HepG2 (cell line): ENCODE measurements at regions not wholly inside any gene's neighbourhood (a gene's known extent, or its start where the extent isn't known, plus 50 kb on each side); places are given as distances from the start of the nearest gene placed in this dataset.
A peak's percentile ranks its signal among the peaks of the same experiment; 100 is the strongest.

Experiments used
- ELF3 ChIP-seq: IDR thresholded peaks from 2 replicates; pipeline ENCODE4 v1.6.1; 2016; ENCODE audit warnings: missing genetic modification reagents, missing compliant biosample characterization
- FOXA1 ChIP-seq, 2 experiments: fragments of 450-650 bp in 1 of 2; sonication (generic) in 1 of 2; formaldehyde crosslinking in 1 of 2; IDR thresholded peaks; 2 replicates each; pipeline versions ENCODE4 v1.4.0 to v1.6.1; 2016 to 2020; ENCODE audit warnings: missing genetic modification reagents in 1 of 2
- HNF4G ChIP-seq, 2 experiments: sonication (generic) in 1 of 2; formaldehyde crosslinking in 1 of 2; IDR thresholded peaks; 2 replicates each; pipeline versions ENCODE4 v1.4.0 to v1.6.1; 2011 to 2020; ENCODE audit warnings: borderline replicate concordance in 2 of 2, low read depth in 2 of 2, mild to moderate bottlenecking in 2 of 2, low read length in 1 of 2, missing genetic modification reagents in 1 of 2, moderate library complexity in 1 of 2
- KLF13 ChIP-seq: sonication (generic); formaldehyde crosslinking; IDR thresholded peaks from 2 replicates; pipeline ENCODE4 v1.4.0; 2020; ENCODE audit warnings: mild to moderate bottlenecking, missing genetic modification reagents
- MEF2D ChIP-seq: sonication (generic); formaldehyde crosslinking; IDR thresholded peaks from 2 replicates; pipeline ENCODE4 v1.5.1; 2020; ENCODE audit warnings: mild to moderate bottlenecking, missing genetic modification reagents
- MYPOP ChIP-seq: sonication (generic); formaldehyde crosslinking; IDR thresholded peaks from 2 replicates; pipeline ENCODE4 v1.8.1; 2023; ENCODE audit warnings: mild to moderate bottlenecking, moderate library complexity, missing genetic modification reagents
- NPAS2 ChIP-seq: sonication (generic); formaldehyde crosslinking; IDR thresholded peaks from 2 replicates; pipeline ENCODE4 v1.8.0; 2022; ENCODE audit warnings: mild to moderate bottlenecking, missing genetic modification reagents, borderline replicate concordance
- NRL ChIP-seq: sonication (generic); formaldehyde crosslinking; IDR thresholded peaks from 2 replicates; pipeline ENCODE4 v1.5.0; 2020; ENCODE audit warnings: missing genetic modification reagents, mild to moderate bottlenecking, moderate library complexity, borderline replicate concordance
- PLRG1 ChIP-seq: fragments of 450-650 bp; conservative IDR thresholded peaks from 2 replicates; pipeline ENCODE4 v1.6.1; 2016
- PLSCR1 ChIP-seq: sonication (generic); formaldehyde crosslinking; IDR thresholded peaks from 2 replicates; pipeline ENCODE4 v1.5.0; 2020; ENCODE audit warnings: missing genetic modification reagents, mild to moderate bottlenecking, borderline replicate concordance
- POLR2G ChIP-seq: fragments of 200-400 bp; formaldehyde crosslinking; IDR thresholded peaks from 2 replicates; pipeline ENCODE4 v1.6.1; 2018; ENCODE audit warnings: mild to moderate bottlenecking, low read depth, low read length, moderate library complexity
- SMAD9 ChIP-seq: sonication (generic); formaldehyde crosslinking; IDR thresholded peaks from 2 replicates; pipeline ENCODE4 v1.5.1; 2020; ENCODE audit warnings: mild to moderate bottlenecking, missing genetic modification reagents
- SP1 ChIP-seq, 2 experiments: fragments of 450-650 bp in 1 of 2; sonication (generic) in 1 of 2; formaldehyde crosslinking in 1 of 2; IDR thresholded peaks; 2 replicates each; pipeline versions ENCODE4 v1.4.0 to v1.6.1; 2016 to 2020; ENCODE audit warnings: missing genetic modification reagents in 1 of 2
- THYN1 ChIP-seq: sonication (generic); formaldehyde crosslinking; IDR thresholded peaks from 2 replicates; pipeline ENCODE4 v1.8.1; 2023; ENCODE audit warnings: low read depth, mild to moderate bottlenecking, moderate library complexity, missing genetic modification reagents, borderline replicate concordance
- TP53 ChIP-seq: sonication (generic); formaldehyde crosslinking; conservative IDR thresholded peaks from 2 replicates; pipeline ENCODE4 v1.4.0; 2020; ENCODE audit warnings: missing genetic modification reagents
- ZEB1 ChIP-seq: IDR thresholded peaks from 2 replicates; pipeline ENCODE4 v1.6.1; 2012; ENCODE audit warnings: mild to moderate bottlenecking, low read depth, inconsistent platforms; ENCODE audit not compliant: insufficient replicate concordance
- ZNF136 ChIP-seq: sonication (generic); formaldehyde crosslinking; IDR thresholded peaks from 2 replicates; pipeline ENCODE4 v1.8.1; 2022; ENCODE audit warnings: low read depth, mild to moderate bottlenecking, moderate library complexity, missing genetic modification reagents
- ZNF232 ChIP-seq: sonication (generic); formaldehyde crosslinking; IDR thresholded peaks from 2 replicates; pipeline ENCODE4 v1.4.0; 2020; ENCODE audit warnings: missing genetic modification reagents, borderline replicate concordance
- ZNF235 ChIP-seq: sonication (generic); formaldehyde crosslinking; IDR thresholded peaks from 2 replicates; pipeline ENCODE4 v1.8.1; 2023; ENCODE audit warnings: mild to moderate bottlenecking, missing genetic modification reagents, borderline replicate concordance
- ZNF276 ChIP-seq: sonication (generic); formaldehyde crosslinking; IDR thresholded peaks from 2 replicates; pipeline ENCODE4 v1.4.0; 2020; ENCODE audit warnings: mild to moderate bottlenecking, low read depth, missing genetic modification reagents
- ZNF326 ChIP-seq: sonication (generic); formaldehyde crosslinking; IDR thresholded peaks from 2 replicates; pipeline ENCODE4 v1.4.0; 2020; ENCODE audit warnings: missing genetic modification reagents, borderline replicate concordance
- ZNF549 ChIP-seq: sonication (generic); formaldehyde crosslinking; IDR thresholded peaks from 2 replicates; pipeline ENCODE4 v1.5.0; 2020; ENCODE audit warnings: missing genetic modification reagents
- ZNF777 ChIP-seq: sonication (generic); formaldehyde crosslinking; IDR thresholded peaks from 2 replicates; pipeline ENCODE4 v1.4.0; 2020; ENCODE audit warnings: missing genetic modification reagents
- ZZZ3 ChIP-seq: sonication (generic); formaldehyde crosslinking; IDR thresholded peaks from 2 replicates; pipeline ENCODE4 v1.4.0; 2020; ENCODE audit warnings: missing genetic modification reagents, mild to moderate bottlenecking, borderline replicate concordance

- no peak for TF ChIP-seq ZZZ3 (CRISPR knock-in tag)
- TF ChIP-seq ZNF777 (CRISPR knock-in tag), result no peak
- TF ChIP-seq PLRG1, result no peak
- TF ChIP-seq MEF2D, result no peak
- TF ChIP-seq HNF4G (IDR thresholded peaks at IDR 0.05; ENCODE audit: borderline replicate concordance, low read depth, low read length), result peak; percentile 51; the same call in 1 of the 2 replicates
- no peak for TF ChIP-seq HNF4G (CRISPR knock-in tag; IDR thresholded peaks at IDR 0.05; ENCODE audit: borderline replicate concordance, low read depth)
- no peak for TF ChIP-seq NPAS2 (CRISPR knock-in tag)
- no peak for TF ChIP-seq KLF13 (CRISPR knock-in tag)
- TF ChIP-seq ZNF235 (CRISPR knock-in tag), result no peak
- TF ChIP-seq ZNF326, result no peak
- no peak for TF ChIP-seq MYPOP
- peak; percentile 59 for TF ChIP-seq ELF3 (CRISPR knock-in tag)
- TF ChIP-seq NRL (CRISPR knock-in tag), result no peak
- TF ChIP-seq ZNF549 (CRISPR knock-in tag), result no peak
- TF ChIP-seq ZNF232 (CRISPR knock-in tag), result no peak
- peak; percentile 44; the same call in 1 of the 2 replicates for TF ChIP-seq POLR2G
- TF ChIP-seq ZNF136 (CRISPR knock-in tag), result no peak
- TF ChIP-seq TP53 (CRISPR knock-in tag), result no peak
- no peak for TF ChIP-seq ZEB1
- TF ChIP-seq THYN1 (CRISPR knock-in tag), result no peak
- TF ChIP-seq ZNF276 (CRISPR knock-in tag), result no peak
- TF ChIP-seq FOXA1 (IDR thresholded peaks at IDR 0.05), result no peak
- peak; percentile 40 for TF ChIP-seq FOXA1 (CRISPR knock-in tag; IDR thresholded peaks at IDR 0.05)
- TF ChIP-seq SMAD9 (CRISPR knock-in tag), result no peak
- TF ChIP-seq SP1 (IDR thresholded peaks at IDR 0.05), result no peak
- no peak for TF ChIP-seq SP1 (CRISPR knock-in tag; IDR thresholded peaks at IDR 0.05)
- TF ChIP-seq PLSCR1 (CRISPR knock-in tag), result no peak
These were observed 151.5 kb upstream of the SLC38A2 start (continued) for GRCh38 chr12:46523863-46524770.
